GM23338 (cell line): ENCODE measurements at regions not wholly inside any gene's neighbourhood (a gene's known extent, or its start where the extent isn't known, plus 50 kb on each side); places are given as distances from the start of the nearest gene placed in this dataset.

Experiments
- CREB1 ChIP-seq: fragments of 250-450 bp; sonication (Bioruptor Pico); IDR thresholded peaks from 2 replicates; pipeline ENCODE4 v1.5.0; 2020; ENCODE audit warnings: low read depth, mild to moderate bottlenecking, moderate library complexity
- EZH2 ChIP-seq: fragments of 200-600 bp; sonication (generic); IDR thresholded peaks from one replicate; pipeline ENCODE4 v1.8.0; 2017; ENCODE audit warnings: antibody characterized with exemption, mild to moderate bottlenecking, low read depth; ENCODE audit not compliant: unreplicated experiment
- EZH2phosphoT487 ChIP-seq: fragments of 200-600 bp; sonication (generic); IDR thresholded peaks from one replicate; pipeline ENCODE4 v1.8.1; 2018; ENCODE audit warnings: antibody characterized with exemption; ENCODE audit not compliant: unreplicated experiment
- JUNB ChIP-seq: IDR thresholded peaks from one replicate; pipeline ENCODE4 v1.6.1; 2016; ENCODE audit warnings: antibody characterized with exemption; ENCODE audit not compliant: unreplicated experiment
- POLR2AphosphoS5 ChIP-seq: IDR thresholded peaks from 2 replicates; pipeline ENCODE4 v1.6.1; 2016; ENCODE audit warnings: antibody characterized with exemption, low read depth
- STAT1 ChIP-seq: IDR thresholded peaks from one replicate; pipeline ENCODE4 v1.6.1; 2016; ENCODE audit warnings: antibody characterized with exemption; ENCODE audit not compliant: unreplicated experiment
- ZNF114 ChIP-seq: fragments of 250-450 bp; sonication (Bioruptor Pico); IDR thresholded peaks from 2 replicates; pipeline ENCODE4 v1.5.0; 2020; ENCODE audit warnings: mild to moderate bottlenecking, moderate library complexity
- ZNF331 ChIP-seq: fragments of 250-450 bp; sonication (Bioruptor Pico); IDR thresholded peaks from 2 replicates; pipeline ENCODE4 v1.5.0; 2020; ENCODE audit warnings: low read depth, mild to moderate bottlenecking, moderate library complexity
- TF ChIP-seq, protein P1 (sequence below), 2 experiments: fragments of 200-600 bp in 1 of 2; sonication (generic) in 1 of 2; conservative IDR thresholded peaks; 2 replicates each; pipeline versions ENCODE4 v1.5.1 to v1.6.1; 2016 to 2017; ENCODE audit warnings: antibody characterized with exemption in 2 of 2, low read depth in 2 of 2, mild to moderate bottlenecking in 2 of 2, moderate library complexity in 1 of 2
- TF ChIP-seq, protein P2 (sequence below): IDR thresholded peaks from one replicate; pipeline ENCODE4 v1.6.1; 2018; ENCODE audit warnings: antibody characterized with exemption; ENCODE audit not compliant: unreplicated experiment
- TF ChIP-seq, protein P3 (sequence below): IDR thresholded peaks from 2 replicates; pipeline ENCODE4 v1.6.1; 2016; ENCODE audit warnings: antibody characterized with exemption

DNA sequence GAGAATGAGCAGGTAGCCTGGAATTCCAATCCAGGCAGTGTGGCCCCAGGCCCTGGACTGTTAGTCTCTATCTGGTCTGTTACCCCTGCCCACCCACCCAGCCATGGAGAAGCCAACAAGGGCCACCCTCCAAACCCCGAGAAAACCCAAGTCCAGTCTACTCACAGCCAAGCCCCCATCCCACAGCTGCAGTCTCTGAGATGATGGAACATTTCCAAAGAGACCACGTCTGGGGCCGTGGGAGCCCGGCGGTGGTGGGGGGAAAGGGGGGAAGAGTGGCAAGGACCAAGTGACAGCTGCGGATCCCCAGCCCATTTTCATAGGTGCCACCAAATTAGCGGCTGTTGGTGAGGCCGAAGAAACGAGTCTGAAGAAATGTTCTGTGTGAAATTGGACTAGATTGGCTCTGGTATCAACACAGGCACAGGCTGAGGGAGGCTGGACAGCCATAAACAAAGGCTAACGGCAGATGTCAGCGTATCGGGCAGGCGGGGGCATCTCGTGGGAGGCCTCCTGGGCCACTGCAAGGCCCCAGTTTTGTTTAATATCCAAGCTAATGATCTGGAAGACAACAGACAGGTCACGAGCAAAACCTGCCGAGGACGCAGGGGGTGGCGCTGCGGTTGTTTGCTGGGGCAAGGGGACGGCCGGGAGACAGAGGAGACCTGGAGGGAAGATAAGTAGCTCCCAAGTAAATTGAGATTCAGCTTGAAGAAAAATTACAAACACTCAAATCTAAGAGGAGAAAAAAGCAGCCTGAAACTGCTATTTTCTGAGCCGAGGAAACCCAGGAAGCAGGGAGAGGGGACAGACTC, 53.4 kb downstream of the RBFOX3 start:
- TF ChIP-seq, protein P1, sequence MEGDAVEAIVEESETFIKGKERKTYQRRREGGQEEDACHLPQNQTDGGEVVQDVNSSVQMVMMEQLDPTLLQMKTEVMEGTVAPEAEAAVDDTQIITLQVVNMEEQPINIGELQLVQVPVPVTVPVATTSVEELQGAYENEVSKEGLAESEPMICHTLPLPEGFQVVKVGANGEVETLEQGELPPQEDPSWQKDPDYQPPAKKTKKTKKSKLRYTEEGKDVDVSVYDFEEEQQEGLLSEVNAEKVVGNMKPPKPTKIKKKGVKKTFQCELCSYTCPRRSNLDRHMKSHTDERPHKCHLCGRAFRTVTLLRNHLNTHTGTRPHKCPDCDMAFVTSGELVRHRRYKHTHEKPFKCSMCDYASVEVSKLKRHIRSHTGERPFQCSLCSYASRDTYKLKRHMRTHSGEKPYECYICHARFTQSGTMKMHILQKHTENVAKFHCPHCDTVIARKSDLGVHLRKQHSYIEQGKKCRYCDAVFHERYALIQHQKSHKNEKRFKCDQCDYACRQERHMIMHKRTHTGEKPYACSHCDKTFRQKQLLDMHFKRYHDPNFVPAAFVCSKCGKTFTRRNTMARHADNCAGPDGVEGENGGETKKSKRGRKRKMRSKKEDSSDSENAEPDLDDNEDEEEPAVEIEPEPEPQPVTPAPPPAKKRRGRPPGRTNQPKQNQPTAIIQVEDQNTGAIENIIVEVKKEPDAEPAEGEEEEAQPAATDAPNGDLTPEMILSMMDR (conservative IDR thresholded peaks at IDR 0.05; ENCODE audit: low read depth in 2 of 2), result 0 out of 4 replicates have a peak, but pooled peaks of 1 of the 2 experiments have one; percentile 8
- TF ChIP-seq EZH2 (no peak), POLR2AphosphoS5 (no peak), CREB1 (CRISPR knock-in tag) (no peak), ZNF114 (CRISPR knock-in tag) (no peak), STAT1 (no peak), ZNF331 (no peak), JUNB (no peak), EZH2phosphoT487 (no peak)
- TF ChIP-seq, protein P2, sequence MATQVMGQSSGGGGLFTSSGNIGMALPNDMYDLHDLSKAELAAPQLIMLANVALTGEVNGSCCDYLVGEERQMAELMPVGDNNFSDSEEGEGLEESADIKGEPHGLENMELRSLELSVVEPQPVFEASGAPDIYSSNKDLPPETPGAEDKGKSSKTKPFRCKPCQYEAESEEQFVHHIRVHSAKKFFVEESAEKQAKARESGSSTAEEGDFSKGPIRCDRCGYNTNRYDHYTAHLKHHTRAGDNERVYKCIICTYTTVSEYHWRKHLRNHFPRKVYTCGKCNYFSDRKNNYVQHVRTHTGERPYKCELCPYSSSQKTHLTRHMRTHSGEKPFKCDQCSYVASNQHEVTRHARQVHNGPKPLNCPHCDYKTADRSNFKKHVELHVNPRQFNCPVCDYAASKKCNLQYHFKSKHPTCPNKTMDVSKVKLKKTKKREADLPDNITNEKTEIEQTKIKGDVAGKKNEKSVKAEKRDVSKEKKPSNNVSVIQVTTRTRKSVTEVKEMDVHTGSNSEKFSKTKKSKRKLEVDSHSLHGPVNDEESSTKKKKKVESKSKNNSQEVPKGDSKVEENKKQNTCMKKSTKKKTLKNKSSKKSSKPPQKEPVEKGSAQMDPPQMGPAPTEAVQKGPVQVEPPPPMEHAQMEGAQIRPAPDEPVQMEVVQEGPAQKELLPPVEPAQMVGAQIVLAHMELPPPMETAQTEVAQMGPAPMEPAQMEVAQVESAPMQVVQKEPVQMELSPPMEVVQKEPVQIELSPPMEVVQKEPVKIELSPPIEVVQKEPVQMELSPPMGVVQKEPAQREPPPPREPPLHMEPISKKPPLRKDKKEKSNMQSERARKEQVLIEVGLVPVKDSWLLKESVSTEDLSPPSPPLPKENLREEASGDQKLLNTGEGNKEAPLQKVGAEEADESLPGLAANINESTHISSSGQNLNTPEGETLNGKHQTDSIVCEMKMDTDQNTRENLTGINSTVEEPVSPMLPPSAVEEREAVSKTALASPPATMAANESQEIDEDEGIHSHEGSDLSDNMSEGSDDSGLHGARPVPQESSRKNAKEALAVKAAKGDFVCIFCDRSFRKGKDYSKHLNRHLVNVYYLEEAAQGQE, result no peak
- TF ChIP-seq, protein P3, sequence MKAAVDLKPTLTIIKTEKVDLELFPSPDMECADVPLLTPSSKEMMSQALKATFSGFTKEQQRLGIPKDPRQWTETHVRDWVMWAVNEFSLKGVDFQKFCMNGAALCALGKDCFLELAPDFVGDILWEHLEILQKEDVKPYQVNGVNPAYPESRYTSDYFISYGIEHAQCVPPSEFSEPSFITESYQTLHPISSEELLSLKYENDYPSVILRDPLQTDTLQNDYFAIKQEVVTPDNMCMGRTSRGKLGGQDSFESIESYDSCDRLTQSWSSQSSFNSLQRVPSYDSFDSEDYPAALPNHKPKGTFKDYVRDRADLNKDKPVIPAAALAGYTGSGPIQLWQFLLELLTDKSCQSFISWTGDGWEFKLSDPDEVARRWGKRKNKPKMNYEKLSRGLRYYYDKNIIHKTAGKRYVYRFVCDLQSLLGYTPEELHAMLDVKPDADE, result no peak
